HG02840 (cell line): ENCODE measurements at regions not wholly inside any gene's neighbourhood (a gene's known extent, or its start where the extent isn't known, plus 50 kb on each side); places are given as distances from the start of the nearest gene placed in this dataset.

Experiments
- ATAC-seq: cut with Tn5 transposase; IDR thresholded peaks from one replicate; pipeline ENCODE4 v1.9.1; 2021; ENCODE audit warnings: mild to moderate bottlenecking, moderate library complexity, moderate number of reproducible peaks; ENCODE audit not compliant: unreplicated experiment, low FRiP score

GRCh38 chr6:112773187-112773586, 426.1 kb downstream of the RFPL4B start:
- no peak for ATAC-seq

- ATAC-seq = no peak
Measured at GRCh38 chr6:112774319-112774718, 427.2 kb downstream of the RFPL4B start.

GRCh38 chr6:112780498-112781096, 433.5 kb downstream of the RFPL4B start:
- peak; percentile 81 for ATAC-seq

- no peak for ATAC-seq
Measured at GRCh38 chr6:112781241-112781640, 434.1 kb downstream of the RFPL4B start.

- ATAC-seq = no peak
Measured at GRCh38 chr6:112785408-112785807, 438.3 kb downstream of the RFPL4B start.

- no peak for ATAC-seq
Measured at GRCh38 chr6:112786801-112787200, 439.7 kb downstream of the RFPL4B start.

GRCh38 chr6:112787371-112787770, 440.2 kb downstream of the RFPL4B start:
- ATAC-seq = no peak

GRCh38 chr6:112795316-112795715, 448.2 kb downstream of the RFPL4B start:
- ATAC-seq = no peak

- ATAC-seq = no peak
Measured at GRCh38 chr6:112796712-112797111, 449.6 kb downstream of the RFPL4B start.

GRCh38 chr6:112799889-112800288, 452.8 kb downstream of the RFPL4B start:
- no peak for ATAC-seq

GRCh38 chr6:112800439-112800838, 453.3 kb downstream of the RFPL4B start:
- ATAC-seq = no peak

GRCh38 chr6:112800916-112801315, 453.8 kb downstream of the RFPL4B start:
- ATAC-seq = no peak

GRCh38 chr6:112801468-112802080, 454.4 kb downstream of the RFPL4B start:
- no peak for ATAC-seq

- no peak for ATAC-seq
Measured at GRCh38 chr6:112802144-112802543, 455.0 kb downstream of the RFPL4B start.

- ATAC-seq = no peak
Measured at GRCh38 chr6:112804638-112805330, 457.7 kb downstream of the RFPL4B start.

- no peak for ATAC-seq
Measured at GRCh38 chr6:112806163-112806865, 459.2 kb downstream of the RFPL4B start.

GRCh38 chr6:112821476-112821875, 474.3 kb downstream of the RFPL4B start:
- no peak for ATAC-seq

GRCh38 chr6:112822769-112823168, 475.6 kb downstream of the RFPL4B start:
- no peak for ATAC-seq

GRCh38 chr6:112827793-112828192, 480.7 kb downstream of the RFPL4B start:
- ATAC-seq = peak; percentile 60

GRCh38 chr6:112831022-112831421, 483.9 kb downstream of the RFPL4B start:
- no peak for ATAC-seq

- ATAC-seq = no peak
Measured at GRCh38 chr6:112833581-112834131, 486.5 kb downstream of the RFPL4B start.
